GM12878 (cell line): ENCODE measurements at regions not wholly inside any gene's neighbourhood (a gene's known extent, or its start where the extent isn't known, plus 50 kb on each side); places are given as distances from the start of the nearest gene placed in this dataset.

Source experiments
- ATAC-seq: fragments of 200-7000 bp; cut with Tn5 transposase; 3 replicates; pipeline ENCODE4 v1.9.1; 2020; ENCODE audit warnings: mild to moderate bottlenecking, moderate library complexity
- BruUV-seq: library from RNA; stranded (reverse); fragments of 400-500 nt; replicated peaks from 2 replicates; lab custom pipeline; 2021; lab: Mats Ljungman, UMichigan
- CTCF ChIA-PET: fragments of 300-600 bp; sonication (Branson Sonifier 250); formaldehyde crosslinking; extraction: SDS; loops from one replicate; lab custom pipeline; 2021; ENCODE audit warnings: inconsistent platforms; lab: Yijun Ruan, JAX
- POLR2A ChIA-PET: fragments of 350-600 bp; formaldehyde crosslinking; extraction: SDS; loops from one replicate; lab custom pipeline; 2021; ENCODE audit warnings: inconsistent platforms; lab: Charles Lee
- RAD21 ChIA-PET: fragments of 300-600 bp; sonication (Branson Sonifier 250); formaldehyde crosslinking; loops from one replicate; lab custom pipeline; 2023; ENCODE audit warnings: antibody characterized with exemption; ENCODE audit not compliant: unreplicated experiment; lab: Charles Lee
- SMC1A ChIA-PET: fragments of 300-600 bp; sonication (Branson Sonifier 250); formaldehyde crosslinking; loops from one replicate; lab custom pipeline; 2023; ENCODE audit not compliant: unreplicated experiment, uncharacterized antibody; lab: Charles Lee
- DNase-seq: peaks from one replicate; pipeline ENCODE4 v3.0.0-alpha.2; 2011; ENCODE audit warnings: low read depth, low spot score
- FAIRE-seq: peaks from 3 replicates; lab custom pipeline; 2011; peaks lifted over from hg19 to GRCh38; lab: Jason Lieb, UNC
- H2AFZ ChIP-seq: 2 replicates; pipeline ENCODE4 v1.6.0; 2011; ENCODE audit warnings: low read depth, low read length, control low read depth; ENCODE audit not compliant: control insufficient read depth
- H3K27ac ChIP-seq: 2 replicates; pipeline ENCODE4 v1.5.1; 2011; ENCODE audit warnings: control low read depth; ENCODE audit not compliant: control insufficient read depth, insufficient read depth
- H3K27me3 ChIP-seq, 2 experiments: replicated peaks in 1 of 2; 2 replicates each; pipeline versions ENCODE4 v1.6.0 to v1.6.1; 2011; ENCODE audit warnings: low read length in 1 of 2; ENCODE audit not compliant: control insufficient read depth in 2 of 2, insufficient read depth in 2 of 2
- H3K36me3 ChIP-seq, 2 experiments: 2 replicates each; pipeline ENCODE4 v1.5.1; 2011; ENCODE audit warnings: low read length in 1 of 2; ENCODE audit not compliant: control insufficient read depth in 2 of 2, insufficient read depth in 2 of 2
- H3K4me1 ChIP-seq: 2 replicates; pipeline ENCODE4 v1.6.1; 2011; ENCODE audit warnings: mild to moderate bottlenecking, low read length, moderate library complexity, mixed read lengths; ENCODE audit not compliant: control insufficient read depth, insufficient read depth
- H3K4me2 ChIP-seq: 2 replicates; pipeline ENCODE4 v1.6.0; 2011; ENCODE audit warnings: control low read depth; ENCODE audit not compliant: control insufficient read depth, insufficient read depth
- H3K4me3 ChIP-seq: fragments of 200-600 bp; sonication (generic); 2 replicates; pipeline ENCODE4 v1.5.1; 2016
- H3K79me2 ChIP-seq: 2 replicates; pipeline ENCODE4 v1.6.0; 2011; ENCODE audit warnings: low read length; ENCODE audit not compliant: control insufficient read depth, insufficient read depth
- H3K9ac ChIP-seq: 2 replicates; pipeline ENCODE4 v1.8.0; 2011; ENCODE audit warnings: low read length, control low read depth, mixed read lengths; ENCODE audit not compliant: control insufficient read depth, insufficient read depth
- H3K9me3 ChIP-seq: replicated peaks from 3 replicates; pipeline ENCODE4 v1.5.1; 2011; ENCODE audit warnings: mild to moderate bottlenecking, low read length; ENCODE audit not compliant: control insufficient read depth, insufficient read depth
- H4K20me1 ChIP-seq: 2 replicates; pipeline ENCODE4 v1.6.0; 2011; ENCODE audit not compliant: control insufficient read depth, insufficient read depth
- DPF2 ChIP-seq: fragments of 450-650 bp; IDR thresholded peaks from 2 replicates; pipeline ENCODE4 v1.6.1; 2017; ENCODE audit warnings: mild to moderate bottlenecking
- ZNF24 ChIP-seq: fragments of 450-650 bp; IDR thresholded peaks from 2 replicates; pipeline ENCODE4 v1.6.1; 2017; ENCODE audit warnings: antibody characterized with exemption, mild to moderate bottlenecking
- ZNF687 ChIP-seq: fragments of 450-650 bp; IDR thresholded peaks from 2 replicates; pipeline ENCODE4 v1.6.1; 2017; ENCODE audit warnings: mild to moderate bottlenecking, moderate library complexity
- WGBS: methylation state at CpG from one replicate; pipeline ENCODE4 v1.1.6; 2016; ENCODE audit warnings: low lambda C conversion rate; ENCODE audit not compliant: insufficient replicate concordance, insufficient coverage; ENCODE audit errors: missing lambda C conversion rate; 5-methylcytosine and 5-hydroxymethylcytosine counted together
- in situ Hi-C: fragments of 300-500 bp; cut with MboI; formaldehyde crosslinking; loops from 9 replicates; pipeline ENCODE4 v1.14.3; 2018; ENCODE audit warnings: mixed read lengths
- intact Hi-C: fragments of 100-400 bp; cut with micrococcal nuclease; formaldehyde crosslinking; loops from one replicate; pipeline ENCODE4 v1.14.2; 2022; ENCODE audit not compliant: unreplicated experiment

- in situ Hi-C loops = no loop called here
- CTCF ChIA-PET = interaction anchor here (1.1 to 8.8 kb wide), 9 partner anchors 15 to 382 kb away, joined by 3 to 196 read pairs (median 11); no protein-coding TSS in a partner anchor
Observed at GRCh38 chr14:34223373-34224148, 238.5 kb downstream of the SPTSSA start.

More at GRCh38 chr14:34223373-34224148, 238.5 kb downstream of the SPTSSA start:
- no peak for FAIRE-seq
- WGBS = 21% methylated on average over 3 of the region's 3 CpGs
- no peak for ATAC-seq
- intact Hi-C loops = loop anchor here (5.0 kb wide), 1 partner anchor 56 kb away; no protein-coding TSS in a partner anchor
- TF ChIP-seq ZNF24 (0 out of 2 replicates have a peak, but pooled peaks have one; percentile 36), DPF2 (no peak), ZNF687 (0 out of 2 replicates have a peak, but pooled peaks have one; percentile 20)
- Histone ChIP-seq H3K4me3 (no peak overlapping the region), H4K20me1 (no peaks in the 10 kb centered on the region), H3K27ac (no peak overlapping the region), H3K9ac (no peak overlapping the region), H3K79me2 (no peaks in the 10 kb centered on the region), H3K27me3 (peaks cover 0 to 2% of the 10 kb centered on the region in 2 experiments; a peak in 1 of 4 replicates), H3K4me2 (no peak overlapping the region), H3K9me3 (no peaks in the 10 kb centered on the region), H2AFZ (no peak overlapping the region), H3K36me3 (no peaks in the 10 kb centered on the region), H3K4me1 (no peaks in the 10 kb centered on the region)
- POLR2A ChIA-PET = no interaction called here
- no peak for DNase-seq
- BruUV-seq = no TSS peak
- RAD21 ChIA-PET = interaction anchor here (1.2 to 5.3 kb wide), 5 partner anchors 43 to 385 kb away, joined by 3 to 37 read pairs (median 30); no protein-coding TSS in a partner anchor
- SMC1A ChIA-PET = interaction anchor here (1.1 to 9.3 kb wide), 10 partner anchors 11 to 552 kb away, joined by 3 to 139 read pairs (median 11); no protein-coding TSS in a partner anchor
